ENCODE measurements at regions not wholly inside any gene's neighbourhood (a gene's known extent, or its start where the extent isn't known, plus 50 kb on each side); places are given as distances from the start of the nearest gene placed in this dataset.

GRCh38 chr3:137845666-137846065 is 81.6 kb downstream of the SOX14 start:
- Histone ChIP-seq H3K27me3 (ENCODE audit: insufficient read depth, low read length) (peaks cover 2% of the 10 kb centered on the region), H3K27ac (ENCODE audit: low read depth, low read length) (no peak overlapping the region), H4K20me1 (ENCODE audit: insufficient read depth, low read length) (no peaks in the 10 kb centered on the region), H3K4me2 (ENCODE audit: low read length) (no peak overlapping the region), H3K36me3 (ENCODE audit: insufficient read depth, low read length) (no peaks in the 10 kb centered on the region), H3K9ac (ENCODE audit: low read length) (no peak overlapping the region), H3K9me3 (ENCODE audit: insufficient read depth, low read depth, low read length) (no peaks in the 10 kb centered on the region), H3K4me1 (ENCODE audit: insufficient read depth, low read length) (no peaks in the 10 kb centered on the region), H3K79me2 (ENCODE audit: insufficient read depth, low read length) (no peaks in the 10 kb centered on the region), H2AFZ (ENCODE audit: low read depth, low read length) (no peak overlapping the region), H3K4me3 (ENCODE audit: insufficient read depth, low read depth, low read length) (no peak overlapping the region)
- Mint-ChIP-seq H3K27ac (ENCODE audit: unreplicated experiment) (no peak overlapping the region), H3K9me3 (ENCODE audit: unreplicated experiment) (no peaks in the 10 kb centered on the region), H3K4me1 (ENCODE audit: low read depth, unreplicated experiment) (no peaks in the 10 kb centered on the region), H3K4me3 (ENCODE audit: unreplicated experiment) (no peak overlapping the region), H3K27me3 (ENCODE audit: low read depth, unreplicated experiment) (peaks cover 22% of the 10 kb centered on the region), H3K36me3 (ENCODE audit: low read depth, unreplicated experiment) (no peaks in the 10 kb centered on the region)
- DNase-seq (ENCODE audit: low read depth), result no peak
- no peak for TF ChIP-seq EZH2 (IDR thresholded peaks at IDR 0.05; ENCODE audit: insufficient read depth, low read length)
- TF ChIP-seq CTCF (IDR thresholded peaks at IDR 0.05; ENCODE audit: insufficient read depth, low read depth, low read length), result no peak
- no peak for FAIRE-seq

- H3K27me3 ChIP-seq (ENCODE audit: insufficient read depth, low read length), result no peaks in the 10 kb centered on the region
- H3K4me3 Mint-ChIP-seq (ENCODE audit: unreplicated experiment), result no peak overlapping the region
- no peak for TF ChIP-seq CTCF (IDR thresholded peaks at IDR 0.05; ENCODE audit: insufficient read depth, low read depth, low read length)
- no peak for TF ChIP-seq EZH2 (IDR thresholded peaks at IDR 0.05; ENCODE audit: insufficient read depth, low read length)
- no peak overlapping the region for H2AFZ ChIP-seq (ENCODE audit: low read depth, low read length)
- FAIRE-seq (no peak), DNase-seq (ENCODE audit: low read depth) (no peak)
- H3K27ac Mint-ChIP-seq (ENCODE audit: unreplicated experiment), result no peak overlapping the region
- no peaks in the 10 kb centered on the region for H3K79me2 ChIP-seq (ENCODE audit: insufficient read depth, low read length)
- no peaks in the 10 kb centered on the region for H3K4me1 ChIP-seq (ENCODE audit: insufficient read depth, low read length)
- H3K36me3 Mint-ChIP-seq (ENCODE audit: low read depth, unreplicated experiment), result no peaks in the 10 kb centered on the region
- H3K4me3 ChIP-seq (ENCODE audit: insufficient read depth, low read depth, low read length), result no peak overlapping the region
- H3K27ac ChIP-seq (ENCODE audit: low read depth, low read length), result no peak overlapping the region
- H3K9me3 ChIP-seq (ENCODE audit: insufficient read depth, low read depth, low read length), result no peaks in the 10 kb centered on the region
- no peaks in the 10 kb centered on the region for H4K20me1 ChIP-seq (ENCODE audit: insufficient read depth, low read length)
- no peaks in the 10 kb centered on the region for H3K4me1 Mint-ChIP-seq (ENCODE audit: low read depth, unreplicated experiment)
- no peaks in the 10 kb centered on the region for H3K36me3 ChIP-seq (ENCODE audit: insufficient read depth, low read length)
- no peaks in the 10 kb centered on the region for H3K9me3 Mint-ChIP-seq (ENCODE audit: unreplicated experiment)
- H3K9ac ChIP-seq (ENCODE audit: low read length), result no peak overlapping the region
- H3K4me2 ChIP-seq (ENCODE audit: low read length), result no peak overlapping the region
- peaks cover 8% of the 10 kb centered on the region for H3K27me3 Mint-ChIP-seq (ENCODE audit: low read depth, unreplicated experiment)
These were observed 88.3 kb downstream of the SOX14 start for GRCh38 chr3:137852391-137852830.

- H3K36me3 ChIP-seq (ENCODE audit: insufficient read depth, low read length), result no peaks in the 10 kb centered on the region
- Mint-ChIP-seq H3K27me3 (ENCODE audit: low read depth, unreplicated experiment) (no peaks in the 10 kb centered on the region), H3K9me3 (ENCODE audit: unreplicated experiment) (no peaks in the 10 kb centered on the region), H3K4me3 (ENCODE audit: unreplicated experiment) (no peak overlapping the region), H3K27ac (ENCODE audit: unreplicated experiment) (no peak overlapping the region), H3K36me3 (ENCODE audit: low read depth, unreplicated experiment) (no peaks in the 10 kb centered on the region), H3K4me1 (ENCODE audit: low read depth, unreplicated experiment) (no peaks in the 10 kb centered on the region)
- no peak overlapping the region for H3K4me3 ChIP-seq (ENCODE audit: insufficient read depth, low read depth, low read length)
- H4K20me1 ChIP-seq (ENCODE audit: insufficient read depth, low read length), result no peaks in the 10 kb centered on the region
- no peak overlapping the region for H3K4me2 ChIP-seq (ENCODE audit: low read length)
- H3K9ac ChIP-seq (ENCODE audit: low read length), result no peak overlapping the region
- H3K4me1 ChIP-seq (ENCODE audit: insufficient read depth, low read length), result no peaks in the 10 kb centered on the region
- no peak overlapping the region for H3K27ac ChIP-seq (ENCODE audit: low read depth, low read length)
- no peaks in the 10 kb centered on the region for H3K79me2 ChIP-seq (ENCODE audit: insufficient read depth, low read length)
- H2AFZ ChIP-seq (ENCODE audit: low read depth, low read length), result no peak overlapping the region
- no peak for TF ChIP-seq EZH2 (IDR thresholded peaks at IDR 0.05; ENCODE audit: insufficient read depth, low read length)
- TF ChIP-seq CTCF (IDR thresholded peaks at IDR 0.05; ENCODE audit: insufficient read depth, low read depth, low read length), result no peak
- DNase-seq (ENCODE audit: low read depth) (no peak), FAIRE-seq (no peak)
- H3K9me3 ChIP-seq (ENCODE audit: insufficient read depth, low read depth, low read length), result no peaks in the 10 kb centered on the region
- H3K27me3 ChIP-seq (ENCODE audit: insufficient read depth, low read length), result no peaks in the 10 kb centered on the region
These were observed 90.6 kb downstream of the SOX14 start for GRCh38 chr3:137854533-137855261.
